Kidney epithelial cell (primary cell): ENCODE measurements at regions not wholly inside any gene's neighbourhood (a gene's known extent, or its start where the extent isn't known, plus 50 kb on each side); places are given as distances from the start of the nearest gene placed in this dataset.

Source experiments
- DNase-seq: peaks from one replicate; pipeline ENCODE4 v3.0.0-alpha.2; 2010; ENCODE audit warnings: low read depth
- H3K27me3 ChIP-seq: 2 replicates; pipeline ENCODE4 v1.6.0; 2011; ENCODE audit warnings: low read length; ENCODE audit not compliant: control insufficient read depth, insufficient read depth
- H3K36me3 ChIP-seq: 2 replicates; pipeline ENCODE4 v1.5.1; 2011; ENCODE audit warnings: low read length; ENCODE audit not compliant: control insufficient read depth, insufficient read depth
- H3K4me3 ChIP-seq: 2 replicates; pipeline ENCODE4 v1.5.1; 2011; ENCODE audit warnings: low read depth, mild to moderate bottlenecking, control low read depth, low read length
- TF ChIP-seq, protein P1 (sequence below): IDR thresholded peaks from 2 replicates; pipeline ENCODE4 v1.5.1; 2011; ENCODE audit warnings: mild to moderate bottlenecking, moderate library complexity, low read length, control low read depth, inconsistent platforms; ENCODE audit not compliant: insufficient read depth, poor library complexity, severe bottlenecking

DNA sequence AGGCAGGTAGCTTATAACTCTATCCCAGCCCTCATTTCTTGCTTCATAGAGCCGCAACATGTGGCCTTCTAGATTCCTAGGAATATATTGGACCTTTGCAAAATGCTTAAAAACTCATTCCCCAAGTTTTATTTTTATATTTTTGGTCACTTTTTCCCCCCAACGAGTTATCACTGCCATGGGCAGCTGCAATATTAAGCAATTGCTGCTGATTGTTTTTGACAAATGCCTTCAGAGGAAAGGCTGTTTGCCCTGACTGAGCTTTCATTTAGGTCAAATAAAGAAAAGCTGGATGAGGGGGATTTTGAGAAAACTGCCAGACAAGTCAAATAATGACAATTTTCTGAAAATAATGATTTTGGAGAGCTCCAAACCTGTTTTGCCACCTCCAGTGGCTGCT is 976.9 kb upstream of the MBL2 start:
- Histone ChIP-seq H3K36me3 (no peaks in the 10 kb centered on the region), H3K4me3 (no peak overlapping the region), H3K27me3 (no peaks in the 10 kb centered on the region)
- TF ChIP-seq, protein P1, sequence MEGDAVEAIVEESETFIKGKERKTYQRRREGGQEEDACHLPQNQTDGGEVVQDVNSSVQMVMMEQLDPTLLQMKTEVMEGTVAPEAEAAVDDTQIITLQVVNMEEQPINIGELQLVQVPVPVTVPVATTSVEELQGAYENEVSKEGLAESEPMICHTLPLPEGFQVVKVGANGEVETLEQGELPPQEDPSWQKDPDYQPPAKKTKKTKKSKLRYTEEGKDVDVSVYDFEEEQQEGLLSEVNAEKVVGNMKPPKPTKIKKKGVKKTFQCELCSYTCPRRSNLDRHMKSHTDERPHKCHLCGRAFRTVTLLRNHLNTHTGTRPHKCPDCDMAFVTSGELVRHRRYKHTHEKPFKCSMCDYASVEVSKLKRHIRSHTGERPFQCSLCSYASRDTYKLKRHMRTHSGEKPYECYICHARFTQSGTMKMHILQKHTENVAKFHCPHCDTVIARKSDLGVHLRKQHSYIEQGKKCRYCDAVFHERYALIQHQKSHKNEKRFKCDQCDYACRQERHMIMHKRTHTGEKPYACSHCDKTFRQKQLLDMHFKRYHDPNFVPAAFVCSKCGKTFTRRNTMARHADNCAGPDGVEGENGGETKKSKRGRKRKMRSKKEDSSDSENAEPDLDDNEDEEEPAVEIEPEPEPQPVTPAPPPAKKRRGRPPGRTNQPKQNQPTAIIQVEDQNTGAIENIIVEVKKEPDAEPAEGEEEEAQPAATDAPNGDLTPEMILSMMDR = no peak
- DNase-seq = no peak

DNA sequence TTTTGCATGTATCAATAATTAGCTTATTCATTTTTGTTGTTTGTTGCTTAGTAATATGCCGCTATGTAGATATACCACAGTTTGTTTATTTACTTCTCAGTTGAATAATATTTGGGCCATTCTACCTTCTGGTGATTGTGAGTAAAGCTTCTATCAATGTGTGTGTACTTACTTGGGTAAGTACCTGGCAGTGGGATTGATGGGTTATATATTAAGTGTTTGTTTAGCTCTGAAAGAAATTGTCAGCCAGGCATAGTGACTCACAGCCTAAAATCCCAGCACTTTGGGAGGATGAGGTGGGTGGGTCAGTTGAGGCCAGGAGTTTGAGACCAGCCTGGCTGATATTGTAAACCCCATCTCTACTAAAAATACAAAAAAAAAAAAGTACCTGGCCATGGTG is 975.7 kb upstream of the MBL2 start:
- TF ChIP-seq, protein P1 = no peak
- Histone ChIP-seq H3K27me3 (no peaks in the 10 kb centered on the region), H3K4me3 (no peak overlapping the region), H3K36me3 (no peaks in the 10 kb centered on the region)
- DNase-seq = no peak

DNA sequence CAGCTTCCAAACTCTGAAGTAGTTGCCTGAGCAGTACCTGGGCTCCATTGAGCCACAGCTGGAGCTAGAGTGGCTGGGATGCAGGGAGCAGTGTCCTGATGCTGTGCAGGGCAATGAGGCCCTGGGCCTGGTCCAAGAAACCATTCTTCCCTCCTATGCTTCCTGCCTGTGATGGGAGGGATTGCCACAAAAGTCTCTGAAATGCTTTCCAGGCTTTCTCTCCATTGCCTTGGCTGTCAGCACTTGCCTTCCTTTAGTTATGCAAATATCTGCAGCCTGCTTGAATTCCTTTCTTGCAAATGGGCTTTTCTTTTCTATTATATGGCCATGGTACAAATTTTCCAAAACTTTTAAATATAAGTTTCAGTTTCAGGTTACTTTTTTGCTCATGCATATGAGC is 972.2 kb upstream of the MBL2 start:
- Histone ChIP-seq H3K4me3 (no peak overlapping the region), H3K27me3 (no peaks in the 10 kb centered on the region), H3K36me3 (no peaks in the 10 kb centered on the region)
- TF ChIP-seq, protein P1 = no peak
- no peak for DNase-seq

DNA sequence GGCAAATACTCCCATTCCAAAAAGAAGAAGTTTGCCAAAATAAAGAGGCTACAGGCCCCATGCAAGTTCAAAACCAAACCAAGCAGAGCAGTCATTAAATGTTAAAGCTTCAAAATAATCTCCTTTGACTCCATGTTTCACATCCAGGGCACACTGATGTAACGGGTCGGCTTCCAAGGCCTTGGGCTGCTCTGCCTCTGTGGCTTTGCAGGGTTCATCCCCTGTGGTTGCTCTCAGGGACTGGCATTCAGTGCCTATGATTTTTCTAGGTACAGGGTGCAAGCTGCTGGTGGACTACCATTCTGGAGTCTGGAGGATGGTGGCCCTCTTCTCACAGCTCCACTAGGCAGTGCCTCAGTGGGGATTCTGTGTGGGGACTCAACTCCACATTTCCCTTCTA is 971.6 kb upstream of the MBL2 start:
- no peak for DNase-seq
- H3K4me3 ChIP-seq = no peak overlapping the region

DNA sequence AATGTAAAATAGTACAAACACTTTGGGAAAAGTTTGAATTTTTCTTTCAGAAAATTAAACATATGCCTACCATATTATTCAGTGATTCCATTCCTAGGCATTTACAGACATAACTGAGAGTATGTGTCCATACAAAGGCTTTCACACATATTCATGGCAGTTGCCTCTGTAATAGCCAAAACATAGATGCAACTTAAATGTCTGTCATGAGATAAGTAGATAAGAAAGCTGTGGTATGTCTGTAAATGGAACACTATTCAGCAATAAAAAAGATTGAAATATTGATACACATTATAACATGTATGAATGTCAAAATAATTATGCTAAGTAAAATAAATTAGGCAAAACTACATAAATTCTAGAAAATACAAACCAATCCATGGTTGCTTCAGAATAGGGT is 964.5 kb upstream of the MBL2 start:
- TF ChIP-seq, protein P1 = no peak
- H3K36me3 ChIP-seq = no peaks in the 10 kb centered on the region
- no peak for DNase-seq
- H3K4me3 ChIP-seq = no peak overlapping the region
- no peaks in the 10 kb centered on the region for H3K27me3 ChIP-seq

More for the DNA sequence above, 971.6 kb upstream of the MBL2 start:
- Histone ChIP-seq H3K27me3 (no peaks in the 10 kb centered on the region), H3K36me3 (no peaks in the 10 kb centered on the region)
- TF ChIP-seq, protein P1 = no peak

DNA sequence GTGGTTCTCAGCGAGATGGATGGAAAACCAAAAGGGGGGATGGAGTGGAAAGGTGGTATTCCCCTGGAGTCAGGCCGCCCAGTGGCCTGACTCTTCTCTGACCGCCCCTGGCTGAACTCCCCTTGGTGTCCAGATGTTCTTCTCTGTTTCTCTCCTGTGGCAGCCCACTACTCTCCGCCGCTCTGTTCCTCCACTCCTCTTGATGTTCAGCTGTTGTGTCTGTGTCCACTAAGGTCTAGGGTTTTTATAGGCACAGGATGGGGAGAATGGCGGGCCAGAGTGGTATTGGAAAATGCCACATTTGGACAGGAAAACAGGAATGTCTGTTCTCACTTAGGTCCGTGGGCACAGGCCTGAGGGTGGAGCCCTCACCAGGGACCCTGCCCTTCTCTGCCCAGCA is 954.3 kb upstream of the MBL2 start:
- Histone ChIP-seq H3K4me3 (no peak overlapping the region), H3K27me3 (no peaks in the 10 kb centered on the region), H3K36me3 (no peaks in the 10 kb centered on the region)
- no peak for DNase-seq
- TF ChIP-seq, protein P1 = no peak
